BE2C (cell line): ENCODE measurements at regions not wholly inside any gene's neighbourhood (a gene's known extent, or its start where the extent isn't known, plus 50 kb on each side); places are given as distances from the start of the nearest gene placed in this dataset.

ENCODE experiments used
- DNase-seq: peaks from one replicate; pipeline ENCODE4 v3.0.0-alpha.2; 2020
- H3K27me3 ChIP-seq: fragments of 250-450 bp; sonication (Bioruptor Pico); 2 replicates; pipeline ENCODE4 v1.5.1; 2020; ENCODE audit warnings: mild to moderate bottlenecking
- H3K36me3 ChIP-seq: fragments of 250-450 bp; sonication (Bioruptor Pico); 2 replicates; pipeline ENCODE4 v1.5.1; 2020; ENCODE audit warnings: mild to moderate bottlenecking
- H3K4me1 ChIP-seq: fragments of 250-450 bp; sonication (Bioruptor Pico); 2 replicates; pipeline ENCODE4 v1.5.1; 2020
- H3K4me3 ChIP-seq: 2 replicates; pipeline ENCODE4 v1.5.1; 2011; ENCODE audit warnings: low read depth, low read length
- H3K9me3 ChIP-seq: fragments of 250-450 bp; sonication (Bioruptor Pico); 2 replicates; pipeline ENCODE4 v1.5.1; 2020
- CTCF ChIP-seq: IDR thresholded peaks from 2 replicates; pipeline ENCODE4 v1.5.1; 2012; ENCODE audit warnings: mild to moderate bottlenecking, low read depth, low read length

GRCh38 chr2:19671916-19672315 is 229.9 kb downstream of the TTC32 start:
- no peaks in the 10 kb centered on the region for H3K9me3 ChIP-seq

GRCh38 chr2:19671311-19671710 is 230.5 kb downstream of the TTC32 start:
- Histone ChIP-seq H3K9me3 (no peaks in the 10 kb centered on the region), H3K27me3 (peaks cover 15% of the 10 kb centered on the region), H3K4me3 (no peak overlapping the region), H3K4me1 (no peaks in the 10 kb centered on the region), H3K36me3 (no peaks in the 10 kb centered on the region)
- TF ChIP-seq CTCF, result no peak
- no peak for DNase-seq

More at GRCh38 chr2:19671916-19672315, 229.9 kb downstream of the TTC32 start:
- H3K36me3 ChIP-seq, result no peaks in the 10 kb centered on the region
- H3K4me3 ChIP-seq, result no peak overlapping the region
- TF ChIP-seq CTCF, result no peak
- no peaks in the 10 kb centered on the region for H3K4me1 ChIP-seq
- peaks cover 15% of the 10 kb centered on the region for H3K27me3 ChIP-seq
- no peak for DNase-seq

GRCh38 chr2:19670303-19670702 is 231.5 kb downstream of the TTC32 start:
- no peaks in the 10 kb centered on the region for H3K36me3 ChIP-seq
- no peak for TF ChIP-seq CTCF
- H3K9me3 ChIP-seq, result no peaks in the 10 kb centered on the region
- no peak for DNase-seq
- no peak overlapping the region for H3K4me3 ChIP-seq
- no peaks in the 10 kb centered on the region for H3K4me1 ChIP-seq
- H3K27me3 ChIP-seq, result peaks cover 15% of the 10 kb centered on the region

GRCh38 chr2:19669559-19669958 is 232.2 kb downstream of the TTC32 start:
- Histone ChIP-seq H3K4me1 (no peaks in the 10 kb centered on the region), H3K4me3 (no peak overlapping the region), H3K36me3 (no peaks in the 10 kb centered on the region), H3K9me3 (no peaks in the 10 kb centered on the region), H3K27me3 (peaks cover 15% of the 10 kb centered on the region)
- DNase-seq, result no peak
- no peak for TF ChIP-seq CTCF

- peaks cover 15% of the 10 kb centered on the region for H3K27me3 ChIP-seq
- no peaks in the 10 kb centered on the region for H3K4me1 ChIP-seq
- no peak for TF ChIP-seq CTCF
- H3K4me3 ChIP-seq, result no peak overlapping the region
- H3K9me3 ChIP-seq, result no peaks in the 10 kb centered on the region
- no peaks in the 10 kb centered on the region for H3K36me3 ChIP-seq
- DNase-seq, result no peak
Measured at GRCh38 chr2:19669126-19669525, 232.7 kb downstream of the TTC32 start.

- Histone ChIP-seq H3K9me3 (no peaks in the 10 kb centered on the region), H3K4me3 (no peak overlapping the region), H3K4me1 (no peaks in the 10 kb centered on the region), H3K27me3 (peaks cover 18% of the 10 kb centered on the region), H3K36me3 (no peaks in the 10 kb centered on the region)
- DNase-seq, result no peak
- TF ChIP-seq CTCF, result no peak
Measured at GRCh38 chr2:19667536-19667949, 234.2 kb downstream of the TTC32 start.
